Stomach smooth muscle (tissue), 2 donors: ENCODE measurements at regions not wholly inside any gene's neighbourhood (a gene's known extent, or its start where the extent isn't known, plus 50 kb on each side); places are given as distances from the start of the nearest gene placed in this dataset.

Experiments
- H3K27ac ChIP-seq: one replicate; pipeline ENCODE4 v1.7.0; 2013; ENCODE audit warnings: mild to moderate bottlenecking, low read length, inconsistent platforms
- H3K27me3 ChIP-seq, 2 donors: one replicate each; pipeline ENCODE4 v1.7.0; 2013; ENCODE audit warnings: low read length in 2 of 2; ENCODE audit not compliant: insufficient read depth in 2 of 2, control insufficient read depth in 1 of 2
- H3K36me3 ChIP-seq, 2 donors: one replicate each; pipeline ENCODE4 v1.7.0; 2013; ENCODE audit warnings: low read length in 2 of 2; ENCODE audit not compliant: control insufficient read depth in 2 of 2, insufficient read depth in 2 of 2
- H3K4me1 ChIP-seq: one replicate; pipeline ENCODE4 v1.7.0; 2013; ENCODE audit warnings: low read length; ENCODE audit not compliant: control insufficient read depth, insufficient read depth
- H3K4me3 ChIP-seq, 2 donors: one replicate each; pipeline ENCODE4 v1.7.0; 2013; ENCODE audit warnings: low read length in 2 of 2
- H3K9ac ChIP-seq, 2 donors: one replicate each; pipeline ENCODE4 v1.7.0; 2013; ENCODE audit warnings: low read length in 2 of 2, mild to moderate bottlenecking in 1 of 2
- H3K9me3 ChIP-seq, 2 donors: one replicate each; pipeline ENCODE4 v1.7.0; 2013; ENCODE audit warnings: low read length in 2 of 2; ENCODE audit not compliant: control insufficient read depth in 2 of 2
- donor health status: healthy.
- donor health status: Pancreatic carcinoma.

DNA sequence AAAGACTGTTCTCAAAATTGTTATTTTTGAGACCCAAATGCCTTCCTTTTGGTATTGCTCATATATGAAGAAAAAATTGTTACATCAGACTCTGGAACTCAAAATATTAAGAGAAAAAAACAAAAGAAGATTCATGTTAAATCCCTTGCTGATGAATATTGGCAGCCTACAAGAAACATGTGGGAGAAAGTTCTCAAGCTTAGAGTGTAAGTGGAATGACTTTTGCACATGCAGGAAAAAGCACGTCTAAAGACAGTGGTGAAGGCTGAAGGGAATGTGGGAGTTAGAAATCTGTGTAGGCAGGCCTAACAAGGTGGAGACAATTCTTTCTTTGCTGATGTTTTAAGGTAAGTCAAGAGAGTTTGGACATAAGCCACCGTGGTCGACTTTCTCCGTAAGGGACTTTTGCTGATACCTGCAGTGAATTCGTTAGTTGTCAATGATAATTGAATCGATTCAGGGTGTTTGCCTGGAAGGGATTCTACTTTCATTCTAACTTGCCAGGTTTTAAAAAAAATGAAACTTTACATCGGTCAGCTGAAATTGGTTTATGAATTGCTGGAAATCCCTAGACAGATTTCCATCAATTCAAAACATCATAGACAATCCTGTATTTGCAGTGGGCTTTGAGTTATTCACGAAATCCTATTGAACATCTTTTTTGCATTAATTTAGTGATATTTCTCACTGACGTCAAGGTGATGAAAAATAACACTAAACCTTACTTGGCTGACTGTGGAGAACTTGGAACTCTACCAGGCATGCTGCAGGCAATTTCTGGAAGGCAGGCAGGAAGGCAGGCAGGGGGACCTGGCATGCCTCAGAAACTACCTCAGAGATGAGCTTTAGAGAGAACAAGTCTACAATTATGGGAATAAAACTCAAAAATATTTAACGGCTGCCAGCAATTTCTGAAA is 359.1 kb upstream of the ADAMTSL1 start:
- no peaks in the 10 kb centered on the region for H3K36me3 ChIP-seq
- H3K27ac ChIP-seq: no peak overlapping the region
- no peaks in the 10 kb centered on the region for H3K9me3 ChIP-seq
- H3K9ac ChIP-seq: no peak overlapping the region
- H3K4me3 ChIP-seq: no peak overlapping the region
- no peaks in the 10 kb centered on the region for H3K27me3 ChIP-seq
- H3K4me1 ChIP-seq: no peaks in the 10 kb centered on the region

DNA sequence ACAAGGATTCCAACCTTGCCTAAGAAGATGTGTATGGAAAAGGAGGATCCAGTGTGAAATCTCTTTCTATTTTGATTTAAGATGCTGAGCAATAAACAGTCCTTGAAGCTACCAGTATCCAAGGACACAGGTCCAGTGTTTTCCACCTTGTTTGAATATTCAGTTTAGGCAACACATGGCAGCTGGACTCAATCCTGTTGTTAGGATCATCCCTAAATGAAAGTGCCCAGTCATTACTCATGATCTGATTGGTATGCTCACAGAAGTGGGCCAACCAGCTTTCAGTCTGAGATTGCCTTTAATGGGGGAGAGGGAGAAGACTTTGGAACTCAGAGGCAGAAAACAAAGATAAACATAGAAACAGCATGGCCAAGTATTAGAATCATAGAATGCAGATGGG is 355.7 kb upstream of the ADAMTSL1 start:
- no peaks in the 10 kb centered on the region for H3K9me3 ChIP-seq
- no peaks in the 10 kb centered on the region for H3K27me3 ChIP-seq
- no peak overlapping the region for H3K4me3 ChIP-seq
- no peaks in the 10 kb centered on the region for H3K36me3 ChIP-seq
- no peaks in the 10 kb centered on the region for H3K4me1 ChIP-seq
- H3K9ac ChIP-seq: no peak overlapping the region
- H3K27ac ChIP-seq: no peak overlapping the region

DNA sequence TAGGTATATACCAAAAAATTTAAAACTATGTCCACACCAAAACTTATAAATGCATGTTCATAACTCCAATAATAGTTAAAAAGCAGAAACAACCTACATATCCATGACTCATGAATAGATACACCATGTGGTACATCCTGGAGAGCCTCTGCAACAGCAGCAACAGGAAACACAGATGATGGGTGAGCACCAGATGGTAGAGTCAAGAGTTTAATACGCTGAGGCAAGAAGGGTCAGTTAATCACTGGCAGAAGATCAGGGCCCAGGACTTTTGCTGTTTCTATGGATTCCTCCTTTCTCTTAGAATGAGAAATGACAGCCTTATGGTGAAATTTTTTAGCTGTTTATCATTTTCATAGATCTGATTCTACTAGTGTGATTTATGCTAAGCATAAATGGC is 351.8 kb upstream of the ADAMTSL1 start:
- Histone ChIP-seq H3K27me3 (no peaks in the 10 kb centered on the region), H3K4me3 (no peak overlapping the region), H3K9ac (no peak overlapping the region), H3K36me3 (no peaks in the 10 kb centered on the region), H3K27ac (no peak overlapping the region), H3K4me1 (peaks cover 8% of the 10 kb centered on the region), H3K9me3 (no peaks in the 10 kb centered on the region)

DNA sequence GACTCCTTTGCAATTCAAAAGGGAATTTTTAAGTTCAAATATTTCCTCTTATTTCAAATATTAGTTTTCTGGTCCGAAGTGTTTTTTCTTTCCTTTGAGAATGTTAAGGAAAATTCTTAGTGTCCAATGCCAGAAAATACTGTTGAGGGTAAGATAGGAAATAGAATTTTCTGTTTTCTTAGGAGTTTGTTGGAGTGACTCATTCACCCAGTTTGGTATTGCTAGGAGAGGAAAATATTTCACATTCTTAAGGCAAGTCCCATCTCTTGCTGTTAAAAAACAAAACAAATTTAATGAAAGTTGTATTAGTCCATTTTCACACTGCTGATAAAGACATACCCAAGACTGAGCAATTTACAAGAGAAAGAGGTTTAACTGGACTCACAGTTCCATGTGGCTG is 349.2 kb upstream of the ADAMTSL1 start:
- no peaks in the 10 kb centered on the region for H3K36me3 ChIP-seq
- no peaks in the 10 kb centered on the region for H3K27me3 ChIP-seq
- H3K9ac ChIP-seq: no peak overlapping the region
- no peak overlapping the region for H3K27ac ChIP-seq
- H3K4me1 ChIP-seq: peaks cover 20% of the 10 kb centered on the region
- no peaks in the 10 kb centered on the region for H3K9me3 ChIP-seq
- H3K4me3 ChIP-seq: no peak overlapping the region

DNA sequence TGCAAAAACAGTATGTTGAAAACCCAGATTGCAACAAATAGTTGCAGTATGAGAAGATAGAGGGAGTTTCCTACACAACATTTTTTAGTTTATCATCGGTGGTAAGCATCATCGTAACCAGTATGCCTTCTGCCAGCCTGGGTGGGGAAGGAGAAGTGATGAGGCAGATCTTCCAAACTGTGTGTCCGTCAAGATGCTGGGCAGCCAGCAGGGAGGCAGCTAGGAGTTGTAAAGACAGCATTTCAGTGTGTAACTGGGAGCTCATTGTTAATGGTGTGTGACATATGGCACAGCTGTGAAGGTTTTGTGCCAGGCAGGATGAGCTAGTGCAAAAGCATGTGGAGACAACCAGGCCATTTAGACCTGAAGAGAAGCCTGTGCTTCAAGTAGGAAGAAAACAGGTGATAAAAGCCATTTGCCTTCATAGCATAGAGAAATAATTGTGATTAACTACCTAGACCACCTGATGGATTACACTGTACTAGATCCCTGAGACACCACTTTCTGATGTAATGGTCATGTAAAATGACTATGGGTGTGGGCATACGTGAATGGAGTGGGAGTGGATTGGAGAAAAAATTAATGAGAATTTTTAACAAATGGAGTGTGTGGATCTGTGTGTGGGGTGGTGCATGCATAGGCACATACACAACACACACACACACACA is 347.0 kb upstream of the ADAMTSL1 start:
- H3K4me1 ChIP-seq: peaks cover 28% of the 10 kb centered on the region
- H3K27ac ChIP-seq: no peak overlapping the region
- no peaks in the 10 kb centered on the region for H3K36me3 ChIP-seq
- H3K9me3 ChIP-seq: no peaks in the 10 kb centered on the region
- H3K27me3 ChIP-seq: no peaks in the 10 kb centered on the region
- H3K9ac ChIP-seq: no peak overlapping the region
- no peak overlapping the region for H3K4me3 ChIP-seq

DNA sequence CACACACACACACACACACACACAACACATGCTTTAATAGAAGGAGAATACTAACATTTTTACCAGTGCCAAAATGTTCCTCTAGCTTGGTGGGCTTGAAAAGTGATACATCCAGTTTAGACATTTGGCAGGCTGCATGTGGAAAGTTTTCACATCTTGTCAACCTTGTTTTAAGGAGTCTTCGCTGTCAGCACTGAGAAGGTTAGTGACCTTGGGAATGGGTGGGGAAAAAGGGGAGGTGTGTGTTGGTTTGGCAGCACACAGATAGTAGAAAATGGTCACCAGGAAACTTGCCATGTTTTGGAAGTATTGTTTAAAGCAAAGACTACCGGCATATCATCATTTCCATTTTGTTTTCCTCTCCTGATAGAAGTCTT is 346.5 kb upstream of the ADAMTSL1 start:
- Histone ChIP-seq H3K27me3 (no peaks in the 10 kb centered on the region), H3K4me3 (no peak overlapping the region), H3K36me3 (no peaks in the 10 kb centered on the region), H3K9ac (no peak overlapping the region), H3K9me3 (no peaks in the 10 kb centered on the region), H3K4me1 (peaks cover 28% of the 10 kb centered on the region), H3K27ac (no peak overlapping the region)

DNA sequence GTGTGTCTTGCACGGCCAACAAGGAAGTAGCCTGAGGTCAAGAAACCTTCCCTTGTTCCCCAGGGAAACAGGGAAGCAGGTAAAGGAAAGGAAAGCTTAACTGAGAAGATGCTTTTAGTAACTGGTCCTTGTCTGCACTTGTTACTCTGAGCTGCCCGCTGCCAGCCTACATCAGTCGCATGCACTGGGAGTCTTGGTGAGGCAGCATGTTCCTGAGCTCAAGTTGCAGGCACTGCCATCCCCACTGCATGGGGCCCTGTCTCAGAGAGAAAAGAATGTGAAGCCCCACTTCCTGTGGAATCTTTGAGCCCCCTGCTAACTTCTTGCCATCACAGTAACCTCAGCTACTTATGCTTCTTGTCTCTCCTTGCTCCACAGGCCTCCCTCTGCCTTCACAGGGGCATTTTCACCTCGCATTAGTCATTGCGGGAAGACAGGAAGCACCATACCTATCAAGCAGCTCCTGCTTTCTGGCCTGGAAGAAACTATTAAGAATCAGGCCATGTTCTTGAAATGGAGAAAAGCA is 344.1 kb upstream of the ADAMTSL1 start:
- H3K9ac ChIP-seq: no peak overlapping the region
- H3K27ac ChIP-seq: peak overlapping the region; percentile 53
- H3K36me3 ChIP-seq: no peaks in the 10 kb centered on the region
- no peaks in the 10 kb centered on the region for H3K27me3 ChIP-seq
- peaks cover 28% of the 10 kb centered on the region for H3K4me1 ChIP-seq
- H3K4me3 ChIP-seq: peak overlapping the region in 1 of 2 donors; percentile 23
- no peaks in the 10 kb centered on the region for H3K9me3 ChIP-seq

DNA sequence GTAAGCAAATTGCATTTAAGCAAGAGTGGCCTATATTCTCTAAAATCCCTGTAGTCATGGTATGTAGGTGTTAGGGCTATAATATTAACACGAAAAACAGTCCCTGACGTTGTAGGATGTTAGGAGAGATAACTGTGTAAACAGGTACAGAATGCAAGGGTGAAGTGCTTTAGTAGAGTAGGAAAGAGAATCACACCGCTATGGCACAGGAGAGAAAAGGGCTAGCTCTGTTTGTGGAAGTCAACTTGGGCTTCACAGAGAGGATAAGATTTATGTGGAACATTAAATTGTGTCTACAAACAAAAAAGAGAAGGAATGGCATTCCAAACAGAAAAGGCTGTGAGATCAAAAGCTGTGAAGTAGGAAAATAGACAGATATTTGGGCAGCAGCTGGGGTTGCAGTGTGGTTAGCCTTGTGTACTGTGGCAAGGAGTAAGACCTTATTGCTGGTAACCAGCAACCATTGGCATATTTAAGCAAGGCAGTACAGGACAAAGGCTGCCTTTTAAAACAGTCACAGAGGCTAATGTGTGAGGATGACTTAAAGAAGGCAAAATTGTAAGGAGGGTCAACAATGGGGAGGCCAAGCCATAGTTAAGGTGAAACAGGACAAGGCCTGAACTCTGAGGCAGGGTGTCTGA is 337.5 kb upstream of the ADAMTSL1 start:
- Histone ChIP-seq H3K9me3 (no peaks in the 10 kb centered on the region), H3K4me1 (peaks cover 4% of the 10 kb centered on the region), H3K27me3 (no peaks in the 10 kb centered on the region), H3K36me3 (no peaks in the 10 kb centered on the region), H3K9ac (no peak overlapping the region), H3K4me3 (no peak overlapping the region), H3K27ac (no peak overlapping the region)

DNA sequence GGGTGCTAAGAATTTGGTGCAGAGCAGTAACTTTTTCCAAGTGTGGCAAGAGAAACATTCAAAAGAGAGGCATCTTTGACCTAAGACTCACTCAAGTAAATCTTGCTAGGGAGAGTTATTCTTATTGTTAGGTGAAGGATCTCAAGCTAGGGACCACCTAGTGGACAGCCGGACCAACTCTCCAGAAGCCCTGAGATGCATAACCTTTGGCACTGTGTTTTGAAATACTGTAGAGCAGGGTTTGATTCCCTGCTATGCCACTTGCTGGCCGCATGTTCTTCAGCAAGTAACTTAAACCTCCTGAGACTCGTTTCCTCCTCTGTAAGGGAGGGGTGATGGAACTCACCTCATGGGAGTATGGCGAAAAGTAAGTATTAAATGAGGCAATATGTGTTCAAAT is 336.1 kb upstream of the ADAMTSL1 start:
- H3K36me3 ChIP-seq: no peaks in the 10 kb centered on the region
- H3K4me3 ChIP-seq: no peak overlapping the region
- H3K4me1 ChIP-seq: peaks cover 4% of the 10 kb centered on the region
- H3K9me3 ChIP-seq: no peaks in the 10 kb centered on the region
- no peaks in the 10 kb centered on the region for H3K27me3 ChIP-seq
- no peak overlapping the region for H3K9ac ChIP-seq
- H3K27ac ChIP-seq: no peak overlapping the region

DNA sequence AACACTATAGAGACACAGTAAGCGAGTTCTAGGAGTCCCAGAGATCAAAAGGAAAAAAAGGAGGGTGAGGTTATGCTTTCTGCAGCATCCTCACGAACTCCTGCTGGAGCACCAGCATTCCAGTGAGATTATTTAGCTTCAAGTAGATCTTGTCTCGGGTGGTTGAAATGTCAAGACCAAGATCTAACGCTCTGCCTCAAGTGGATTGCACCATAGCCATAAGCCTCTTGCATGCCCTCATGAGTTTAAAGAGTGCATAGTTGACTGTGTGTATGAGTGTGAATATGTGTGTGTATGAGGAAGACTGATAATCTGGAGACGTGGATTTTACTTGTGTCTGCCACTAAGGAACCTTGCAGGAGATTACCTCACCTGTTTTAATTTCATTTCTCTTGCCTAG is 335.3 kb upstream of the ADAMTSL1 start:
- H3K4me3 ChIP-seq: no peak overlapping the region
- H3K36me3 ChIP-seq: no peaks in the 10 kb centered on the region
- no peak overlapping the region for H3K9ac ChIP-seq
- H3K9me3 ChIP-seq: no peaks in the 10 kb centered on the region
- no peak overlapping the region for H3K27ac ChIP-seq
- H3K27me3 ChIP-seq: no peaks in the 10 kb centered on the region
- H3K4me1 ChIP-seq: peaks cover 4% of the 10 kb centered on the region
